Astrocyte of the hippocampus (primary cell): ENCODE measurements at regions not wholly inside any gene's neighbourhood (a gene's known extent, or its start where the extent isn't known, plus 50 kb on each side); places are given as distances from the start of the nearest gene placed in this dataset.

ENCODE experiments used
- DNase-seq: peaks from one replicate; pipeline ENCODE4 v3.0.0; 2011; ENCODE audit warnings: low read depth, low spot score

GRCh38 chrX:40316502-40316901 lies 218.7 kb upstream of the BCOR start:
- DNase-seq = no peak

GRCh38 chrX:40314070-40314469 lies 216.3 kb upstream of the BCOR start:
- DNase-seq = no peak

GRCh38 chrX:40313269-40313668 lies 215.5 kb upstream of the BCOR start:
- no peak for DNase-seq

GRCh38 chrX:40310447-40310846 lies 212.7 kb upstream of the BCOR start:
- DNase-seq = no peak

- DNase-seq = no peak
Observed at GRCh38 chrX:40310016-40310415, 212.3 kb upstream of the BCOR start.

GRCh38 chrX:40307871-40308270 lies 210.1 kb upstream of the BCOR start:
- no peak for DNase-seq

- DNase-seq = no peak
Observed at GRCh38 chrX:40304115-40304514, 206.4 kb upstream of the BCOR start.

GRCh38 chrX:40303256-40304077 lies 205.7 kb upstream of the BCOR start:
- no peak for DNase-seq

- DNase-seq = no peak
Observed at GRCh38 chrX:40300286-40300890, 202.6 kb upstream of the BCOR start.

- DNase-seq = no peak
Observed at GRCh38 chrX:40299641-40300046, 201.9 kb upstream of the BCOR start.

- no peak for DNase-seq
Observed at GRCh38 chrX:40298572-40299479, 201.1 kb upstream of the BCOR start.

GRCh38 chrX:40298069-40298468 lies 200.3 kb upstream of the BCOR start:
- DNase-seq = no peak

- no peak for DNase-seq
Observed at GRCh38 chrX:40291553-40291952, 193.8 kb upstream of the BCOR start.

- DNase-seq = no peak
Observed at GRCh38 chrX:40290517-40290916, 192.8 kb upstream of the BCOR start.

- DNase-seq = no peak
Observed at GRCh38 chrX:40285876-40286275, 188.1 kb upstream of the BCOR start.

GRCh38 chrX:40284852-40285251 lies 187.1 kb upstream of the BCOR start:
- DNase-seq = no peak

GRCh38 chrX:40283981-40284380 lies 186.2 kb upstream of the BCOR start:
- DNase-seq = no peak

- peak; percentile 64 for DNase-seq
Observed at GRCh38 chrX:40282946-40283660, 185.3 kb upstream of the BCOR start.

GRCh38 chrX:40282348-40282747 lies 184.6 kb upstream of the BCOR start:
- DNase-seq = no peak

GRCh38 chrX:40281336-40282005 lies 183.7 kb upstream of the BCOR start:
- no peak for DNase-seq

- no peak for DNase-seq
Observed at GRCh38 chrX:40279762-40280161, 182.0 kb upstream of the BCOR start.
